Neural crest cell (in vitro differentiated cells): ENCODE measurements at regions not wholly inside any gene's neighbourhood (a gene's known extent, or its start where the extent isn't known, plus 50 kb on each side); places are given as distances from the start of the nearest gene placed in this dataset.

Experiments
- DNase-seq: peaks from one replicate; pipeline ENCODE4 v3.0.0; 2021; ENCODE audit warnings: low read depth, mixed read lengths, low spot score
- H3K27ac Mint-ChIP-seq: one replicate; pipeline ENCODE4 v1.8.0; 2021; ENCODE audit warnings: mild to moderate bottlenecking, mixed read lengths; ENCODE audit not compliant: unreplicated experiment
- H3K27me3 Mint-ChIP-seq: 2 replicates; pipeline ENCODE4 v1.8.0; 2021; ENCODE audit warnings: low read depth, mild to moderate bottlenecking, mixed read lengths
- H3K36me3 Mint-ChIP-seq: 2 replicates; pipeline ENCODE4 v1.8.0; 2021; ENCODE audit warnings: low read depth, mild to moderate bottlenecking, mixed read lengths
- H3K4me1 Mint-ChIP-seq: 2 replicates; pipeline ENCODE4 v1.8.0; 2021; ENCODE audit warnings: mixed read lengths
- H3K4me3 Mint-ChIP-seq: one replicate; pipeline ENCODE4 v1.8.0; 2021; ENCODE audit warnings: mild to moderate bottlenecking, mixed read lengths
- H3K9me3 Mint-ChIP-seq: 2 replicates; pipeline ENCODE4 v1.8.0; 2021; ENCODE audit warnings: mixed read lengths
- TF ChIP-seq, protein P1 (sequence below): fragments of 200-600 bp; sonication (generic); conservative IDR thresholded peaks from 2 replicates; pipeline ENCODE4 v1.5.0; 2021; ENCODE audit warnings: antibody characterized with exemption, mild to moderate bottlenecking

- peaks cover 13% of the 10 kb centered on the region for H3K4me1 Mint-ChIP-seq
- H3K4me3 Mint-ChIP-seq, result no peak overlapping the region
- DNase-seq, result no peak
- no peaks in the 10 kb centered on the region for H3K36me3 Mint-ChIP-seq
- H3K27ac Mint-ChIP-seq, result no peak overlapping the region
- H3K9me3 Mint-ChIP-seq, result no peaks in the 10 kb centered on the region
- H3K27me3 Mint-ChIP-seq, result no peaks in the 10 kb centered on the region
- TF ChIP-seq, protein P1, sequence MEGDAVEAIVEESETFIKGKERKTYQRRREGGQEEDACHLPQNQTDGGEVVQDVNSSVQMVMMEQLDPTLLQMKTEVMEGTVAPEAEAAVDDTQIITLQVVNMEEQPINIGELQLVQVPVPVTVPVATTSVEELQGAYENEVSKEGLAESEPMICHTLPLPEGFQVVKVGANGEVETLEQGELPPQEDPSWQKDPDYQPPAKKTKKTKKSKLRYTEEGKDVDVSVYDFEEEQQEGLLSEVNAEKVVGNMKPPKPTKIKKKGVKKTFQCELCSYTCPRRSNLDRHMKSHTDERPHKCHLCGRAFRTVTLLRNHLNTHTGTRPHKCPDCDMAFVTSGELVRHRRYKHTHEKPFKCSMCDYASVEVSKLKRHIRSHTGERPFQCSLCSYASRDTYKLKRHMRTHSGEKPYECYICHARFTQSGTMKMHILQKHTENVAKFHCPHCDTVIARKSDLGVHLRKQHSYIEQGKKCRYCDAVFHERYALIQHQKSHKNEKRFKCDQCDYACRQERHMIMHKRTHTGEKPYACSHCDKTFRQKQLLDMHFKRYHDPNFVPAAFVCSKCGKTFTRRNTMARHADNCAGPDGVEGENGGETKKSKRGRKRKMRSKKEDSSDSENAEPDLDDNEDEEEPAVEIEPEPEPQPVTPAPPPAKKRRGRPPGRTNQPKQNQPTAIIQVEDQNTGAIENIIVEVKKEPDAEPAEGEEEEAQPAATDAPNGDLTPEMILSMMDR, result no peak
These were observed 198.3 kb downstream of the CYYR1 start for GRCh38 chr21:26374817-26375216.

DNA sequence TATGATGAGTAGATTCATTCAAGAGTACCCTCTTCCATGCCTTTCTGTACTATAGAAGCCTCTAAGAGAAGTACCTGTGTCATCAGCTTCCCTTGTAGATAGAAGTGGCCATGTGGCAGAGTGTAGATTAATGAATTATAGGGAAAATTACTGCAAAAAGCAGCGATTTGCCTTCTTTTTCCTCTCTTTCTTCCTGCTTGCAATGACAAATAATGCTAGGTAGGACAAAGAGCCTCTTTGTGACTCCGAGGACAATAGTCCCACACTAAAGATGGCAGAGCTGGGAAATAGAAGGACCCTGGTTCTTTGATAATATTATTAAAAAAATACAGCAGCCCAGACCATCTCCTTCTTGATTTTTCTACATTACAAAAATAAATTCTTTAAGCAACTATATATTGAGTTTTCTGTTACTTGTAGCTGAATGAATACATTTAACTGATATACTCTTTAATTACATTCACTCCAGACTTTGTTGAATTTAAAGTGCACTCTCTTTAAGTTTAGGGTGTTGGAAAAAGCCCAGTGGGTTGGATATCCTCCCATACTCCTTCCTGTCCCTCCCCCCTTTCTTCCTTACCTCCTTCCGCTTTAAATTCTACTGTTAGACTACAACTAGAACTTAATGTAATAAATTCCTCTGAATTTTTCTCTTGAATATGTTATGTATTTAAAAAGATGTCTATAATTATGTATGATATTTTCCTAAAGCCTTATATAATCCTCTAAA is 198.2 kb upstream of the APP start:
- TF ChIP-seq, protein P1, result no peak
- no peak for DNase-seq
- no peaks in the 10 kb centered on the region for H3K9me3 Mint-ChIP-seq
- no peak overlapping the region for H3K27ac Mint-ChIP-seq
- no peaks in the 10 kb centered on the region for H3K36me3 Mint-ChIP-seq
- no peaks in the 10 kb centered on the region for H3K27me3 Mint-ChIP-seq
- H3K4me3 Mint-ChIP-seq, result no peak overlapping the region
- no peaks in the 10 kb centered on the region for H3K4me1 Mint-ChIP-seq

- TF ChIP-seq, protein P1, result no peak
- H3K4me1 Mint-ChIP-seq, result no peaks in the 10 kb centered on the region
- H3K9me3 Mint-ChIP-seq, result no peaks in the 10 kb centered on the region
- H3K27ac Mint-ChIP-seq, result no peak overlapping the region
- no peaks in the 10 kb centered on the region for H3K36me3 Mint-ChIP-seq
- DNase-seq, result no peak
- no peaks in the 10 kb centered on the region for H3K27me3 Mint-ChIP-seq
- H3K4me3 Mint-ChIP-seq, result no peak overlapping the region
These were observed 196.2 kb upstream of the APP start for GRCh38 chr21:26366781-26367180.

DNA sequence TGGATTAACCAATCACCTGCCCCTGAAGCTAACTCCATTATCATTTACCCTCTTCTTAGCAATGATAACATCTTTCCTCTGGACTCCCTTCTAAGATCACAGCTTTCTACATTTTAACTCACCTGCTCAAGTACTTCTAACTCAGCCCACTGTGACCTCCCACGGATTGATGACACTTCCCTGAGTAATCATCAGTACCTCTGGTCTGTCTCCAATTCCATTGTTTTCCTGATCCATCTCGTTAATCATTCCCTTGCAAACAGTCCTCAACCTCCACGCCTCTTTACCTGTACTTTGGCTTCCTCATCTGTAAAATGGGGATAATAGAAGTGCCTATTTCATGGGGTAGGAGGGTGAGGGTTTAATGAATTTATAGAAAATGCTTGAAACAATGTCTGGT is 195.3 kb upstream of the APP start:
- no peaks in the 10 kb centered on the region for H3K36me3 Mint-ChIP-seq
- DNase-seq, result no peak
- TF ChIP-seq, protein P1, result no peak
- no peaks in the 10 kb centered on the region for H3K27me3 Mint-ChIP-seq
- no peaks in the 10 kb centered on the region for H3K4me1 Mint-ChIP-seq
- no peak overlapping the region for H3K4me3 Mint-ChIP-seq
- H3K27ac Mint-ChIP-seq, result no peak overlapping the region
- no peaks in the 10 kb centered on the region for H3K9me3 Mint-ChIP-seq

DNA sequence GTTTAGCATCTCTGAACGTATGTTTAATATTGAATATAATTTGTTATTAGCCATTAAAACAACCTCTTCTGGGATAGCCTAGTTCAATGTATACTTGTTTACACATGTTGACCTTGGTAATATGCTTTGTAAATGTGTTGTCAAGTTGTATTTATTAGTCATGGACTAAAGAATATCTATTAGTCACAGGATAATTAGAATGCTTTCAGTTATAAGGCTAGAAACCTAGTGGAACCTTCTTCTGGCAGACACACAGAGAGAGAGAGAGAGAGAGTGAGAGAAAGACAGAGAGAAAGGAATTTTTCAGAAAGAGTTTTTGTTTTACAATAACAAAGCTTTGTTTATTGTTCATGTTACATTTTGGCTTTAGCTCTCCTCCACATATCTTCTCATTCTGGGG is 181.1 kb upstream of the APP start:
- H3K27me3 Mint-ChIP-seq, result no peaks in the 10 kb centered on the region
- no peak for DNase-seq
- peaks cover 8% of the 10 kb centered on the region for H3K9me3 Mint-ChIP-seq
- no peaks in the 10 kb centered on the region for H3K36me3 Mint-ChIP-seq
- H3K27ac Mint-ChIP-seq, result no peak overlapping the region
- TF ChIP-seq, protein P1, result no peak
- H3K4me1 Mint-ChIP-seq, result no peaks in the 10 kb centered on the region
- H3K4me3 Mint-ChIP-seq, result no peak overlapping the region
